Activated effector memory CD4-positive, alpha-beta T cell treated with Interleukin-2 at 50 U/mL for 16 hours (primary cell): ENCODE measurements at regions not wholly inside any gene's neighbourhood (a gene's known extent, or its start where the extent isn't known, plus 50 kb on each side); places are given as distances from the start of the nearest gene placed in this dataset.
A peak's percentile ranks its signal among the peaks of the same experiment; 100 is the strongest.

Experiments used
- DNase-seq: peaks from one replicate; pipeline ENCODE4 v3.0.0-alpha.2; 2020

DNA sequence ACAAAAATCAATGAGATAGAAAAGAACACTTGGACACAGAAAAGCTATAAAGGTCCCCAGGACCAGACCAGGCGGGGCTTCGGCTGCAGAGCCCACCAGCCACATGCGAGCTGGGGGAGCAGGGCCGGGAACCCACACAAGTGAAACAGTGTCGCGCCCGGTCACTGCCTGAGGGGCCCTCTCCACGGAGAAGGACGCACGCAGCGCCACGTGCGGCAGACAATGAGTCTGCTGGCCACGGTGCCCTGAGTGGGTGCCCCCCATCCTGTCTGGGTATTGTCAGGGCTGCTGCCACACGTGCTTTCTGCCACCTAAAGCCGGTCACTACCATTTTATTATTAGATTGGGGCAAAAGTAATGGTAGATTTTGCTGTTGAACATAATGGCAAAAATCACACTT is 207.9 kb upstream of the HDAC4 start:
- no peak for DNase-seq

- DNase-seq: no peak
These were observed 207.4 kb upstream of the HDAC4 start for GRCh38 chr2:239608260-239608659.

GRCh38 chr2:239607517-239608191 is 206.8 kb upstream of the HDAC4 start:
- no peak for DNase-seq

- DNase-seq: no peak
These were observed 206.1 kb upstream of the HDAC4 start for GRCh38 chr2:239606741-239607516.

- no peak for DNase-seq
These were observed 205.2 kb upstream of the HDAC4 start for GRCh38 chr2:239605976-239606375.

- no peak for DNase-seq
These were observed 204.6 kb upstream of the HDAC4 start for GRCh38 chr2:239605409-239605808.

GRCh38 chr2:239604861-239605260 is 204.0 kb upstream of the HDAC4 start:
- no peak for DNase-seq

DNA sequence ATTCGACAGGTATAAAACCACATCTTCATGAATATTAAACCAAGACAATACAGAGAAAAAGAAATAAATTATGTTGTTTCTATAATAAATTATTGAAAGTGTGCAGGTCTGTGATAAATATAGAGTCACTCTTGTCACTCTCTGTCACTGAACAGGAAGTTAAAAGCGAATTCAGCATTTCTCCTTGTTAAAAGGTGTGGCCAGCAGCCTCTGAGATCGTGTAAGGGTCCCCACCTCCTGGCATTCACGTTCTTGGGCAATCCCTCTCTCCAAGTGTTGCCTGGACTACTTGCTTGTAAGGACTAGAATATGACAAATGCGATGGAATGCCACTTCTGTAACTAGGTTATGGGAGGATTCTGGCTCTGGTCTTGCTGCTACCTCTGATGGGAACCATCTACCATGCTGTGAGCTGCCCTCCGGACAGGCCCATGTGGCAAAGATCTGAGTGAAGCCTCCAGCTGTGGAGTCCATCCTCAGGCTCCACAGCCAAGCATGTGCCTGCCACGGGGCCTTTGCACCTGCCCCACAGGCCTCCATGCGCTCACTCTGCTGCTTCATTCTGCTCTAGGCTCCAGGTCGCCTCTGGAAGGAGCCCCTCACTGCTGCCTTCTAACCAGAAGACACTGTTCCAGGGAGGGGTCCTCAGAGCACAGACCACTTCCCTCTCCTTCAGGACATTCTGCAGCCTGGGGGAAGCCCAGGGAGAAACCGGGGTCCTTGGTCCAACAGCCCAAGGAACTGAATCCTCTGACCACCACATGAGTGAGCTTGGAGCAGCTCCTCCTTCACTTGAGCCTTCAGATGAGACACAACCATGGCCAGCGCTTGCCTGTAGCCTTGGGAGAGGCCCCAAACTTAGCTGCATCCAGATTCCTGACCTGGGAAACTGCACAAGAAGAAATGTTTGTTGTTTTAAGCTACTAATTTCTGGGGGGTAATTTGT is 202.9 kb upstream of the HDAC4 start:
- DNase-seq: no peak

DNA sequence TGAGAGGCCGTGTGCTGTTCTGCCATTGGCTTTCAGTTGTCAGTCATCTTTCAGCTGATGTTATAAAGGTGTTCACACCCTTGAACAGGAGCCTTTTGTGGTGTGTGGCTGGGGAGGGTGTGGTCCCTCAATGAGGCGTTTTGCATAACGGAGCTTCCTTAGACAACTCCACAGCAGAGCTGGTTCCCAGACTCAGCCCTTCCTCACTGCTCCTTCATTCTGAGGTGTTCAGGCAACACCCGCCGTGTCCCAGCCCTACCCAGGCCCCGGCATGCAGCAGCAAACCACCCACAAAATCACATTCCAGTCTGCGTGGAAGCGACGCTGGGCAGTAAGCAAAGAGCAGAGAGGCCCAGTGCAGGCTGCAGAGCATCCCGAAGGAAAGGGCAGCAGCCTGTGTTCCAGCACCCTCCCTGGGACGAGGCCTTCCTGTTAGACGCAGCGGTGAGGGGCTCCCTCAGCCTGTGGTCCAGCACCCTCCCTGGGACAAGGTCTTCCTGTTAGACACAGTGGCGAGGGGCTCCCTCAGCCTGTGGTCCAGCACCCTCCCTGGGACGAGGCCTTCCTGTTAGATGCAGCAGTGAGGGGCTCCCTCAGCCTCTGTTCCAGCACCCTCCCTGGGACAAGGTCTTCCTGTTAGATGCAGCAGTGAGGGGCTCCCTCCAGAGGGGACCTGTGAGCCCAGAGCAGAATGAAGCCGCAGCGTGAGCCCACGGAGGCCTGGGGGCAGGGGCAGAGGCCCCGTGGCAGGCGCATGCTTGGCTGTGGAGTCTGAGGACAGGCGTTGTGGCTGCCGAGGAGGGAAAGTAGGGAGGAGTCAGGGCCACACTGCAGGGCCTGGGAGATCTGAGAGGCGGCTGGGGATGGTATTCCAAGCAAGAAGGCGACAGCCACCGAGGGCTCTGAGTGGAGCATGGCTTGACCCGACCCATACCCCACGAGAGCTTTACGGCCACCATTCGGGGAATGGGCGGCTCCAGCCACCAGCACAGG is 201.8 kb upstream of the HDAC4 start:
- DNase-seq: peak; percentile 39

GRCh38 chr2:239601880-239602279 is 201.1 kb upstream of the HDAC4 start:
- DNase-seq: no peak

DNA sequence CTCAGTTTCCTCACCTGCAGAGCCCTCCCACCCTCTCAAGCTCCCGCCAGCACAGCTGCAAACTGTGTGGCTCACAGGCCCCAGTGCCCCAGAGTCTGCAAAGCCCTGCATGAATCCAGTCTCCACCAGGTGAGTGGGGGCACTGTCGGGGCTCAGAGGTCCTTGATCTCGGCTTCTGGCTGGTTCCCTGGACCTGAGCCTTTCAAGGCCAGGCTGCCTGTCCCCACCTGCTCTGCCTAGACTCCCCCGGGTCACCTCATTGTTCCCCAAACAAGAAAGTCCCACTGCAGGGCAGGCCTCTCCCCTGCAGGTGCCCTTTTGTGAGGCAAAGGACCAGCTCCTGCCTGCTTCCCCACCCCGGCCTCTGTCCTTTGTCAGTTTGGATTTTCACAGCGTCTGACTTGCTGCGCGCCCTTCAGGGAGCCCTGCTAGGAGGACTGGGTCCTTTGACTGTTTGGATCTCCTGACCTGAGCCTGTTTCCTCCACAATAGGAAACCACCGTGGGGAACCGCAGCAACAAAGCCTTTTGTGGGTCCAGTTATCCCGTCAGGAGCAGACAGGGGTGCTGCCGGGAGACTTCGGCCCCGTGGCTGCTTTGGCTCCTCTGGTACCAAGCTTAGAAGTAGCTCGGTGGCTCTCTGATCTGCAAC is 200.5 kb upstream of the HDAC4 start:
- no peak for DNase-seq

DNA sequence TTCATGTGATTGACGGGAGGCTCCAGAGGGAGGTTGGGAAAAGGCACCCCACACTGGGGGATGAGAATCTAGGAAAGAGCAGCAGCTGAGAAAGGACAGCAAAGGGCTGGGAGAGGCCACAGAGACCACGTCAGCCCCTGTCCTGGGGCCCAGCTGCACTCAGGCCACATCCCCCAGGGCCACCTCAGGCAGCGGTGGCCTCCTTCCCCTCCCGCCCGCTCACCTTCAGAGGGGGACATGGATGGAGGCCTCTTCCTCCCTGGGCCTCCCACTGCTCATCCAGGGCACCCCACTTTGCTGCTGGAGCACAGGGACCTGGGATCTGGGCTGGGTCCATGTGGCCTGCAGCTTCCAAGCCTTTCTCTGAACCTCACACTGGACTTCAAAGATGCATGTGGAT is 199.8 kb upstream of the HDAC4 start:
- no peak for DNase-seq

- no peak for DNase-seq
These were observed 199.3 kb upstream of the HDAC4 start for GRCh38 chr2:239600001-239600593.

DNA sequence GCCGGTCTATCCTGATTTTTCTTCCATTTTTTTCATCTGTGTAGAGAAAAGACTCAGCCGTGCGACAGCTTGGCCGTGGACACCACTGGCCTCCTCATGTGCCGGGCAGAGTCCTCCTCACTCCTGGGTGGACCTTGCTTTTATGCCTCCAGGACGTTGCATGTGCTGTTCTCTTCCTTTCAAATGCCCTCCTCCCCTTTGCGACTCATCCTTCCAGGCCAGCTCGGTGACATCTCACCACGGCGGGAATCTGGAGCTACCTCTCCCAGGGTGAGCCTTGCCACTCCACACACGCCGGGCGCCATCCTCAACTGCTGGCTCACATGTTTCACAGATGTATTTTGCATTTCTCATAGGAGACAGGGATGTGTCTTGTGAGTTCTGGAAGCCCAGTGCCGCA is 198.5 kb upstream of the HDAC4 start:
- DNase-seq: no peak

DNA sequence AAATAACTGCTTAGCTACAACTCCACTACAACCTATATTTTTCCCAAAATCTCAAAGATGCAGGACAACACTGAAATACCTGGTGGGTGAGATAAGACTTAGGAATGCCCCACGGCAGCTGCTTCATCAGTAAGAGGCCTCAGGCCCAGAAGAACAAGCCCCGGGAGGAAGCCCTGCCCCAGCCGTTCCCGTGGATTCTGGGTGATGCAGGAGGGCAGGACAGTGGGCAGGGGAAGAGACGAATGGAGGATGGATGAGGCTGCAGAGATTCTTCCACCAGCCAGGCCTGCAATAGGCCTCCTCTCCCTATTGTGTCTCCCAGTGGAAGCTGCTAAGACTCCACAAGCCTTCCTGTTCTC is 197.9 kb upstream of the HDAC4 start:
- DNase-seq: no peak

- no peak for DNase-seq
These were observed 197.4 kb upstream of the HDAC4 start for GRCh38 chr2:239598011-239598731.

DNA sequence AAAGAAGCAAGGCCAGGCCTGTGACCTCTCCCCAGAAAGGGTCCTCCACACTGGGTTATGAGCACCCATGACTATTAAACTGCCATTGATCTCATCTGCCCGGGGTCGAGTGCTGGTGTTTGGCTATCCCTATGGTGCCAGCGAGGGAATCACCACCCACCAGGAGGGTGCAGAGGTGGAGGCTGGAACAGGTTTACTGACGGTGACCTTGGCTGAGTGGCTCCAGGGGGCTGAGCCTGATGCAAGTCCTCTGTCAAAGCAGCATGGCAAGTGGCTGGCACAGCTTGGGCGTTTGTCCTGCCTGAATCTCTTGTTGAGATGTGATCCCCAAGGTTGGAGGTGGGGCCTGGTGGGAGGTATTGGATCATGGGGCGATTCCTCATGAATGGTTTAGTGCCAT is 196.4 kb upstream of the HDAC4 start:
- DNase-seq: no peak

GRCh38 chr2:239596792-239597191 is 196.0 kb upstream of the HDAC4 start:
- DNase-seq: no peak

DNA sequence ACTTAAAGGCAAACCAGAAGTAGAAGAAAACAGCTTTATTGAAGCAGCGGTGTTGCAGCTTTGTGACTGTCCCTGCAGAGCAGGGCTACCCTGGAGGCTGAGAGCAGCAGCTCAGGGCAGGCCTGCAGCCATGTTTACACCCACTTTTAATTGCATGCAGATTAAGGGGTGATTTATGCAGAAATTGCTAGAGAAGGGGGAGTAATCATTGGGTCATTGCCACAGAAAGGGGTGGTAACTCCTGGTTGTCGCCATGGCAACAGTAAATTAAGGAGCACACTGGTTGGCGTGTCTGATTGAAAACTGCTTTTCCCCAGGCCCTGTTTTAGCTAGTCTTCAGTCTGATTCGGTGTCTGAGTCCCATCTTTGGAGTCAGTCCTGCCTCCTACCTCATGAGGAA is 195.4 kb upstream of the HDAC4 start:
- no peak for DNase-seq

- no peak for DNase-seq
These were observed 194.9 kb upstream of the HDAC4 start for GRCh38 chr2:239595726-239596125.
